Ovary (tissue), 3 donors: ENCODE measurements at regions not wholly inside any gene's neighbourhood (a gene's known extent, or its start where the extent isn't known, plus 50 kb on each side); places are given as distances from the start of the nearest gene placed in this dataset.

ENCODE experiments used
- CTCF ChIP-seq, 3 donors: fragments of 450-650 bp in 2 of 3; fragments of 200-600 bp in 1 of 3; IDR thresholded peaks; one replicate each; pipeline versions ENCODE4 v1.5.1 to v1.8.0; 2016 to 2022; ENCODE audit warnings: antibody characterized with exemption in 3 of 3, mild to moderate bottlenecking in 1 of 3
- POLR2A ChIP-seq: fragments of 450-650 bp; IDR thresholded peaks from one replicate; pipeline ENCODE4 v1.6.1; 2017; ENCODE audit warnings: antibody characterized with exemption, mild to moderate bottlenecking, moderate library complexity
- donor health status: DM: no; HTN: no; CAD: no.

GRCh38 chr2:239836021-239836765, 188.9 kb downstream of the NDUFA10 start:
- TF ChIP-seq CTCF (IDR thresholded peaks at IDR 0.05) (no peak), POLR2A (no peak)
